Anterior cingulate cortex (tissue), 58 donors: ENCODE measurements at regions not wholly inside any gene's neighbourhood (a gene's known extent, or its start where the extent isn't known, plus 50 kb on each side); places are given as distances from the start of the nearest gene placed in this dataset.

ENCODE experiments used
- DNase-seq, 58 donors: peaks; one replicate each; lab custom pipeline; 2025; lab: John Stamatoyannopoulos, UW

DNA sequence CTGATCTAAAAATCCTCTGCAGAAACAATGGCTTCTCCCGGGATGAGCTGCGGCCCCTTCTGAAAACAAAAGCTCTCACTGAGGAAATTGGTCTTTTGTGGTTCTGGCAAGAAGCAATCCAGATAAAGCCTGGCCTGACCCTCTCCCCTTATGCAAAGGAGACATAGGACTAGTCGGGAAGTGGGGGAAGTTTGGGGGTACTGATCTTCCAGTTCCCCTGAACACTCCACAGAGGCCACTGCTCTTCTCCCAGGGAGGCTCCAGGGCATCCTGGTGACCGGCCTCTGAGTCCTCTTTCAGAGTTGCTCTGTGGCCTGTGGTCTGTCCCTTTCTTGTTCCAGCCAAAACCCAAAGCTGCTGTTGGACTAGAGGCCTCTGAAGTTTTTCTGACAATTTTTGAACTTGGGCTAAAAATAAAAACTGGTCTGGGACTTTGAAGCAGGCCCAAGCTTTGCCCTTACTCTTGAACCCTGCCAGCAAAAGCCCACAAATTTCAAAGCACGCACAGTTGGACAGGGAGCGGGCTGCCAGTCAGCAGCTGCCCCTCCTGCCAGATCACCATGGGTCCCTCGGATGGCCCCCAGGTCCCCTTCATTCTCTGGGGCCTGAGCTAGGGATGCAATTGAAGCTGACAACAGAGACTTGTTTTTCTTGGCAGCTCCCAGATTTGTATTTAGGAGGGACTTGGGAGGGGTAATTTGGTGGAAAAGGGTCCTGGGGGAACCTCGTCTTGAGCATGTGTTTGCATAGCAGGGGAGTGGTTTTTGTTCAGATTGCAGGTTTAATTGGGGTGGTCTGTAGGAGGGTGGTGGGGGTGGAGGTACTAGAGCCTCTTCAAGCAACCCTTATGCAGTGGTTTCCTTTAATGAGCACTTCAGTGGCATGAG is 381.6 kb upstream of the CADM1 start:
- peak in 1 of 58 donors; percentile 13 for DNase-seq

DNA sequence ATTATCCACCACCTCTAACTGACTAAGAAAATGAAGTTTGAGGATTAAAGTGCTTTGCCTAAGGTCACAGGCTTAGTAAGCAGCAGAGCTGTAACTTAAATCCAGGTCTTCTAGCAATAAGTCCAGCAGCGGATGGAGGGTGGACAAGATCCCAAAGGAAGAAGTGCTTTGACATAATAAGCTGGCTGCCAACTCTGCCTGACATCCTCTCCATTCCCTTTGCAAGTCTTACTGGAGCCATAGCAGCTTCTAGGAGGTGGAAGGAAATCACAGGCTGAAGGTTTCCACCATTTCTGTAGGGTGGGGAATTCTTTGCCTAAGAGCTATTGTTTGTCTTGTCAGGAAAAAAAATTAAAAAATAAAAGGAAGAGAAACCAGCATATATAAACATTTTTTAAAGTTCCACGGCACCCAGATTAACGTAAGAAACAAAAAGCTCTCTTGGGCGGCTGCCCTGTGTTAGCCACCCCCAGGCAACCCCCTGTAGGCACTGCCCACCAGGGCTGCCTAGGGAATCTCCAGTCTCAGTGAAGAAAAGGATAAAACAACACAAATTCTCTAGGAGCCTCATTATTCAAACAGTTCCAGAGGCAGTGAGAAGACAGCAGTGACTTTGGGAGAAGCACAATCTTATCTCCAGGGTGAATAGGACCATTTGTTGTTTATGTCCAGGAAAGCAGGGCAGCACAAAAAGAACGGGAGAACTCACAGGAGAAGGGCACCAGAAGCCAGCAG is 380.8 kb upstream of the CADM1 start:
- DNase-seq, result no peak

DNA sequence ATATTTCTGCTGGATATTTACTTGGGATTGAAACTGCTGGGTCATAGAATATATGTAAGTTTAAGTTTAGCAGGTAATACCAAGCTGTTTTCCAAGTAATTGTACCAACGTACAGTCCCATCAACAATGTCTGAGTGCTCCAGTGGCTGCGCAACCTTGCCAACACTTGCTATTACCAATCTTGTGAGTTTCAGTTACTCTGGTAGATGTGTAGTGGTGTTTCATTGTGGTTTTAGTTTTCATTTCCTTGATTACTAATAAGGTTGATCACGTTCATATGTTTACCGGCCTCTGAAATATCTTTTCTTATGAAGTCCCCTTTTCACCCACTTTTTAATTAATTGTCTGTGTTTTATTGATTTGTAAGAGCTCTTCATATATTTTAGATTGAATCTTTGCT is 370.6 kb upstream of the CADM1 start:
- no peak for DNase-seq

DNA sequence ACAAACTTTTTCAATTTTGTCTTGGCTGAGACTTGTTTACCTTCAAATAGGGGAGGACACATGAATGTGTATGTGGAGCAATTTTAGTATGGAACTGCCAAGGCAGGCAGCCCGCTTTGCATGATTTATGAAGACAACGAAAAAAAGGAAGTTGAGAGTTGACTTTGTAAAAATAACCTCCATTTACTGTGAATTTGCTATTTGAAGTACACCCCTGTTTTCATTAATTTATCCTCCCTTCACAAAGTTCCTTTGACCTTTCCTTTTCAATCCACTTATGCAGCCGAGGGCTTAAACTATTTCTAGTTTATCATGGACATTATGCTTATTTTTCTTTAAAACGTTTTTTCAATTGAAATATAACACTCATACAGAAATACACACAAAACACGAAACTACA is 369.6 kb upstream of the CADM1 start:
- no peak for DNase-seq

DNA sequence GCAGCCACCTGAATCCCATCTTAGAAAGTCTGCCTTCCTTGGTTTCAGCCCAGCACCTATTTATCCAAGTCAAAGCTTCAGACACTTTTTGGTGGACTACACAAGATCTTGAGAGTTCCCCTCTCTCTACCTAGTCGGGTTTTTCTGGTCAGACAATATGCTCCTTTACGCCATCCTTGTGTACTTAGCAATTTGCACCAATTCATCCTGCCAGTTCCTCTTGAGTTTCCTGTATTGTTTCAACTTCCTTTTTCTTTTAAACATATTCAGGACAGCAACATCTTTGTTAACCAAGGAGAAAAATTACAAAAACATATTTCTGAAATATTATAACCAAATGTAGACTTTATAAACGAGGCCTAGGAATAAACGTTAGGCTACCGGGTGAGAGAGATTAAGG is 368.2 kb upstream of the CADM1 start:
- no peak for DNase-seq

DNA sequence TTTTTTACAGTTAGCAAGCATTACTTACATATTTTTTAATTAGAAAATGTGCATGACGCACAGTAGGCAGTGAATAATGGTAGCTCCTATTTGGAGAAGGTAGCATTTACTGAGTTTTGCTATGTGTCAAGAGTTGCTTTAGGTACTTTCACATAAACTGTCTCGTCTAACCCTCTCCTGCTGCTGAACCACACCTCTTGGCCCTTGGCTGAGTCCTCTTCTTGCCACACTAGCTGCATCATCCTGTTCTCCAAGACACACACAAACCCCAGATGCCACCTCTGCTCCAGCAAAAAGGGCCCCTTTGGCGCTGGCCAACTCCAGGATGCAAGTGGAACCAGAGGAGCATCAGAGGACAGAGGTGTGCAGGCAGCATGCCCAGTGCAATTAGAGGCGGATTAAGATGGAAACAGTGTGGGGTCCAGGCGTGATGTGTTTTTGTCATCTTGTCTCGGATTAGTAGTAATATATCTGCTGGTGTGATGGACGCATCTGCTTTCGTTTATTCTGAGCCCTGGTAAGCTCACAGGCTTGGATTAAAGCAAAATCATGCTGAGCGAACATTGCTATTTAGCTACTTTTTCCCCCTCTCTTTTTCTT is 367.0 kb upstream of the CADM1 start:
- DNase-seq, result no peak

DNA sequence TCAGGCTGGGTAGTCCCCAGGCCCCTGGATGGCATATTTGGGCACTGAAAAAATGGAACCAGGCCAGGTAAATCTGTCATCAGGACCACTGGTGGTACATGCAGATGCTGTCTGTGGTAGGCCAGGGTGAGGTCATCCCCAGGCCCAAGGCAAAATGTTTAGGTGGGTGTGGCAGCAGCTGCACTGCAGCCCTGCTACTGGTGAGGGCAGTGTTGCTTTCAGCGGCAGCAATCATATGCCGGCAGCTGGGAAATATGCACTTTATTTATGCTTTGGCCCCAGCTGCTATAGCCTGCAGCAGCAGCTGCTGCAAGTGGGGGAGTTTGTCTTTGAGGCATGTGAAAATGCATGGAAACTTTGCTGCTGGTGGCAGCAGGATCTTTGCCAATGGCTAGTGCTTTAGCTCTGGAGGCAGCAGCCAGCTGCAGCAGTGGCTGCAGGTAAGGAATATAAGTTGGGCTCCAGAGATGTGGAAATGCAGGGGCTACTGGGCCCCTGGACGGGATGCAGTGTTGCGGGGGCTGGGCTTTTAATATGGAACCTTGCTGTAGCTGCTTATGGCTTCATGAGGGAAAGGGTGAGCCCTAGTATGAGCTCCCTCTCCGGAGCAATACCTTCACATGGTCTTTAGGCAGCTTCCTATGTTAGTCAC is 365.7 kb upstream of the CADM1 start:
- no peak for DNase-seq

DNA sequence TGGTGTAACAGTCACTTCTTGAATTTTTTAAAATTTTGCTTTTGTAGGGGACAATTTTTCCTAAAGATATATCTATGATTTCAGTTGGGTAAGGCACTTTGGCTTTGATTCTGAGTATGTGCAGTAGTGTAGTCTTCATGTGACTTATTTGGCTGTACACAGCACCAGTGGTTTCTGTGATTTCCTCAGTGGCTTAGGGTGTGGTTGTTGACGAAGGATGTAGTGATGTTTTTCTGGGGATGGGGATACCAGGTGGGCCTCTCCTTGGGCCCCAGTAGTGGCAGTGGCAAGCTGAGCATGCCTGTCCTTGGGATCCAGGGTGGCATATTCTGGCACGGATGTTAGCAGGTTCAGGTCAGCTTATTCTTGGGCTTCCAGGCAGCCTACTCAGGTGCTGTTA is 364.9 kb upstream of the CADM1 start:
- no peak for DNase-seq

DNA sequence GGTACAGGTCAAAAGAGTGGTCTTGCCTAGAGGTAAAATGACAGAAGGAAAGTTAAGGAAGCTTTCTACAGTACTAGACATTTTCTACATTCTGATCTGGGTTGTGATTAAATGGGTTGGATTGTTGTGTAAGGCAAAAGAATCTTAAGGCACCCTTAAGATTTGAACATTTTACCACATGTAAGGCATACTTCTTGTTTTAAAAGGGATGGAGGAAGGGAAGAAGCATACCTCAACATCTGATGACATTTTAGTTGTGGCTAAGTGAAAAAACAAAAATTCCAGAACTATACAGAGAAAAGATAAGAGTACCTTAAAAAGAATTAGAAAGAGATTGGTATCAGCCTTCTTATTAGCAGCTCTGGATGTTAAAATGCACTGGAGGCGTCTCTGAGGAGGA is 356.0 kb upstream of the CADM1 start:
- DNase-seq, result no peak

DNA sequence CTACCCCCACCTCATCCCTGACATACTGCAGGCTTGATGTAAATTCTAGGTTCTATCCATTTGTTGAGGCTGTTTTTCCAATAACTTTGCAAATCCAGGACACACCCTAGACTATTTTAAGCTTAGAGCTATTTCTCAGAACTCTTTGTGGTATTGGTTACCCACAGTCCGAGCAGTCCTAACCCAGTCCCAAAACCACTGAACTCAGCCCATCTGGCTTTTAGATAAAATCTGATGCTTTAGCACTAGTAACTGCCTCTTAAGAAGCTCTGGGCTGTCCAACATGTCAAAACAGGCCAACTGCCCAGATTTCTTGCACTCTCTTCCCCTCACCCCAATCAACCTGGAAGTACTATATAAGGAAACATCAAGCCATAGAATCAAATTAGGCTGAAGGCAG is 344.4 kb upstream of the CADM1 start:
- DNase-seq, result no peak

DNA sequence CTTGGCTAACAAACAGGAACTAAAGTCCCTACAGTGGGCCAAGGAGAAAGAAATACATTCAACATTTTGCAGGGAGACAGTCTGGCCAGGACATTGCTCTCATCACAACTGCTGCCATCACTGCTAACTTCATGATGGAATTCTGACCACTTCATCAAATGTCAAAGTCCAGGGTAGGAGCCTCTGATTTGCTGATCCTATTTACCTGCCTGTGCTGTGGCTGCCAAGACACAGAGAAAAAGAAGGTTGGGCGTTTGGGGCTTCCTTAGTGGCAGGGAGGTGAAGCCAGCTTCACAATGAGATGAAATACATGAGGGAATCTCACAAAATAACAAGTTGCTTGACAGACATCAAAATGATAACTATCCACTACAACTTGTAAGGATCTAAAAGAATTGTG is 343.9 kb upstream of the CADM1 start:
- no peak for DNase-seq

DNA sequence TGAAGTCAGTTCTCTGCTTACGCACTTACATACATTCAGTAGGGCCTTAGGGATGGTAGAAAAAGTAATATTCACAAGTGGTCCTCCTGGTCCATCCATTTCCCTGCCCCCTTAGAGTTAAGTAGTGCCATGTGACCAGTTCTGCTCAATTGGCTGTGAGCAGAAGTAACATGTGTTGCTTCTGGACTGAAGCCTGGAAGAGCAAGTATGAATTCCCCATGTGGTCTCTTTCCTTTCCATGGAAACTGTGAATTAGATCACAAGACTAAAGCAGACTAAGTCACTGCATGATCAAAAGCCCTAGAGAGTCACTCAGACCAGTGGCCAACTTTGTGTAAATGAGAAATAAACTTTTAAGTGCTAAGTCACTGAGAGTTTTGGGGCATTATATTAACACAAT is 341.7 kb upstream of the CADM1 start:
- no peak for DNase-seq

DNA sequence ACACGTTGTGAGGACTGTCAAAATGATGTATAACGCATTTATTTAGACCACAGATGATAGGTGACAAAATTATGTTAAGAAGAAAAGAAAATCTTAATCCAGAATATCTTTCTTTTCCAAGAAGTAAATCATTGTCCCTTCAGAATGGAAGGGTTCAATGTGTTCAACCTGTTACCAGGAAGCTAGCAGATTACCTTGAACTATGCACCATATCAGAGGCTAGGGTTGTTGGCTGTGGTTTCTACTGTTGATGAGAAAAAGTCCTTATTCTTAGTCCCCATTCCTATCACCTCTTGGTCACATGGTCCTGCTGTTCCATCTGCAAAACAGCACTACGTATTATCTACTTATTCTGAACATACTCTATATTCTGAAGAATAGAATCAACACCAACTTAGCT is 339.5 kb upstream of the CADM1 start:
- DNase-seq, result no peak

DNA sequence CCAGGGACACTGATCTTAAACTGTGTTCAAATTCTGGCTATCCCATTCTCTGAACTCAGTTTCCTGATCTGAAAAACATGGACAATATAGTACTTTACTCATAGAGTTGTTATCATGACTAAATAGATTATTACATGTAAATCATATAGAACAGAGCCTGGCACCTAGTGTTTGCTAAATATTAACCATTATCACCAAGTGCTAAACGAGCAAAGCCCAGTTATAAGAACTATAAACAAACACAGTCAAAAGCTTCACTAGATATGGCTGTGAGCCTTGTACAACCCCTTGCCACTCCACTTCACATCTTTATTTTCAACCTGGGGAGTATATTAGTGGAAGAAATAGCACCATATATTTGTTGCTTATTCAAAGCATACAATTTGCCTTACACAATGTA is 338.9 kb upstream of the CADM1 start:
- DNase-seq, result no peak

DNA sequence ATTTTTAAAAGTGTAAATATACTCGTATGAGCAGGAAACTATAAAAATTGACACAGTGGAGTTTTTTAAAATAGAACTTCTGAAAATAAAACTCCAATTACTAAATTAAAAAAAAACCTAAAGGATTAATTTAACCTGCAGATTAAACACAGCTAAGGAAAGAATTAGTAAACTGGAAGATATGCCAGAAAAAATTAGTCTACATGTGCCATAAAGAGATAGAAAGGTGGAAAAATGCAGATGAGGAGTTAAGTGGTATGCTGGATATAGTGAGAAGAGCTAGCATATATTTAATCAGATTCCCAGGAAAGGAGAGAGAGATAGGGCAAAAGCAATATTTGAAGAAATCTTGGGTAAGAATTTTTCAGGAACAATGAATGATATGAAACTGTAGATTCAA is 315.8 kb upstream of the CADM1 start:
- DNase-seq, result no peak

DNA sequence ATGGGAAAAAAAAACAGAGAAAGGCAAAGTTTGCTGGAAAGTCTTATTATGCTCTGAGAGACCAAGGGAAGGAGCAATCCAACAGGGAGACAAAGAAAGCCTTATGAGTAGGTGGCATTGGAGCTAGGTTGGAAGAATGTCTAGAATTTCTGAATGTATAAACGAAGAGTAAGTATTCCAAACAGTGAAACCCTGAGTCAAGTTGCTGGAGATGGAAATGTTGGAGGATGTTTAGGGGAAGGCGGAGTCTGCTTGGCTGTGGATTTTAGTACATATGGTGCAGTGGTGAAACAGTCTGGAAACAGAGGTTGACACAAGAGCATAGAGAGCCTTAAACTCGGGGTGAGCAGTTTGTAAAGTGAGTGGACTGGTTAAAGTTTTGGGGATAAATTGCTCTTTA is 314.8 kb upstream of the CADM1 start:
- no peak for DNase-seq

DNA sequence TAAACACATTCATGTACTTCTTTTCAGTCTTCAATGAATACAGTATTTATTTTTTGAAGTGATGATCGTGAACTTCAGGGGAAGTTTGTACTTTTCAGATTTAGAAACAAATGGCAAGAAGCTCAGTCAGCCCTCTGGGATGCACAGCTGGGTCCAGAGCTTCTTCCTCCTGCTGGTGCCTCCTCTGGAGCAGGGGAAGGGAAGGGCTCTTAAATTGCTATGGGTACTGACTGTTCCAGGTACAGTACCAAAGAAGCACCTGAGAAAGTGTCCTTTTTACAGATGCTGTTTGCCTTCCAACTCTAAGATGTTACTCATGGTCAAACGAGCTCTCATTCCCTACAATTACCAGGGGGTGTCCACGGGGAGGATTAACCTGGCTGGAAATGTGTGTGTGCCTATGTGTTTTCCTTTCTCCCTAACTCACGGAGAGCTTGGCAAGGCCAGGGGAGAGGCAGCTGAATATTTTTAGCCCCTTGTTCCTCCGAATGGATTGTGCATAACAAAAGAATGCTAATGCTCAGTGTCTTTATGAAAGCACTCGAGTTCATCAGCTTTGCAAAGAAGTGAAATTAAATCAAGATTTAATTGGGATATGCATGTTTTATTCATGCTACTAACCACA is 313.7 kb upstream of the CADM1 start:
- DNase-seq, result no peak

DNA sequence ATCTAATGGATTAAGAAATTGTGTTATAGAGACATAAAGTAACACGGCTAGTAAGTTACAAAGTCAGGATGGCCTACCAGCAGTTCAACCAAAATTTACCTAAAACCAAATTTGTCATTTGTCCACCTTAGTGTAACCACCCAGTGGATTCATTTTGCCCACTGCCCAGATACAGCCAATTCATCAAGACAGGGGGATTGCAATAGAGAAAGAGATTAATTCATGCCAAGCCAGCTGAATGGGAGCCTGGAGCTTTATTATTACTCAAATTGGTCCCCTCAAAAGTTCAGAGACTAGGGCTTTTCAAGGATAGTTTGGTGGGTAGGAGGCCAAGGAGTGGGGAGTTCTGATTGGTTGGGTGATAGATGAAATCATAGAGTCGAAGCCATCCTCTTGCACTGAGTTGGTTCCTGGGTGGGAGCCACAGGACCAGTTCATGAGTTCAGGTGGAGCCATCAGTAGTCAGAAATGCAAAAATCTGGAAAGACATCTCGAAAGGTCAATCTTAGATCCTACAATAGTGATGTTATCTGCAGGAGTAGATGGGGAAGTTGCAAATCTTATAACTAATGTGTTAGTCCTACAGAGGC is 304.2 kb upstream of the CADM1 start:
- no peak for DNase-seq

DNA sequence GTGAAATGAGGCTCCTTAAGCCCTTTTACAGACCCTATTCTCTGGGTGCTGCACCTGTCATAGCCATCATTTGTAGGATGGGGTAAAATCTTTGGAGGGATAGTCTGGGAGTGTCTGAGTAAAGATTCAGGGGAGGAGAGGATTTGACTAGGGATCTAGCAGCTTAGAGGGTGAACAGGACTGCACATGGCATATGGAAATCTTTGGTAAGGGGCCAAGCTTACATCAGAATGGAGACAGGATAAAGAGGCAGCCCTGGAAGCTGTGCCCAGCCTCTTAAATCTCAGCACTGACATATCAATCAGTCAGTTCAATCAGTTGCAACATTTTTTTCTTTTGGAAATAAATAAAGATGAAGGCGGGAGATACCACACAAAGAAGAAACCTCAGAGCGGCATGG is 301.8 kb upstream of the CADM1 start:
- DNase-seq, result no peak

DNA sequence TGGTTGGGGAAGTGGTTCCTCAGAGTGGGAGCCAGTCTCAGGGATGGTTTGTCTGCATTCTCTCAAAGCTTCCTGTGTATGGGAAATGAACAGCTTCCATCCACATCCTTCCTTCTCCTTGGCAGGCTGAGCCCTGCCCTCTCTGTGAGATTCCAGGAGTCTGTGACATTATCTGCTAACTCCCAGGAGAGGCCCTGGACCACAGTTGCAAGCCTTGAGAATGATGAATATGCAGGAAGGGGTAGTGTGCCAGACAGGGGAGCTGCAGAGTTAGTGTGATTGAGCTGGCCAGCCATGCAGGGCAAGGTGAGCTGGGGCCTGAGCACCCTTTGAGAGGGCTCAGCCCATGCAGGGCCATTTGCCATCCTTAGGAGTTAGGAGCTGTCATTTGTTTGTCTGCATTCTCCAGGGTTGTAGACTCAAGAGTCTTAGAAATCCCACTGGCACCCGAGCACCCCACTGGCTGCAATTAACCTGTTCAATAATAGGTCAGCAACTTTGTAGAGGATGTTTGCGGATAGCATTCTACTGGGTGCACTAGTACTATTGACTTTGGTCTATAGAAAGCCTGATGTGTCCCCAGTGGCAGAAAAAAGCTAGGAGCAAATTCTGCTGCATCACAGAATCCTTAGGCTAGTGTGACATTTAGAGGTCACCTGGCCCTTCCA is 299.0 kb upstream of the CADM1 start:
- DNase-seq, result no peak
